Breast epithelium (tissue), 4 donors: ENCODE measurements at regions not wholly inside any gene's neighbourhood (a gene's known extent, or its start where the extent isn't known, plus 50 kb on each side); places are given as distances from the start of the nearest gene placed in this dataset.

Experiments
- DNase-seq, 2 donors: peaks; one replicate each; pipeline ENCODE4 v3.0.0-alpha.2; 2019; ENCODE audit warnings: low spot score in 2 of 2
- H3K27ac ChIP-seq, 2 donors: fragments of 200-600 bp; sonication (generic) in 1 of 2; one replicate each; pipeline ENCODE4 v1.5.1; 2016 to 2019; ENCODE audit warnings: mild to moderate bottlenecking in 1 of 2
- H3K27me3 ChIP-seq, 2 donors: fragments of 200-600 bp; sonication (generic) in 1 of 2; one replicate each; pipeline versions ENCODE4 v1.5.1 to v1.6.0; 2017 to 2019; ENCODE audit warnings: control low read depth in 1 of 2, mild to moderate bottlenecking in 1 of 2
- H3K36me3 ChIP-seq: fragments of 200-600 bp; one replicate; pipeline ENCODE4 v1.5.1; 2019
- H3K4me1 ChIP-seq, 2 donors: fragments of 200-600 bp; sonication (generic); one replicate each; pipeline ENCODE4 v1.5.1; 2016 to 2019; ENCODE audit warnings: control low read depth in 1 of 2
- H3K4me3 ChIP-seq, 3 donors: fragments of 200-600 bp; sonication (generic); 1 replicate in 2 of 3; 2 replicates in 1 of 3; pipeline ENCODE4 v1.5.1; 2016 to 2019; ENCODE audit warnings: mild to moderate bottlenecking in 3 of 3, moderate library complexity in 2 of 3
- H3K9me3 ChIP-seq, 2 donors: fragments of 200-600 bp; sonication (generic) in 1 of 2; one replicate each; pipeline ENCODE4 v1.5.1; 2016 to 2019; ENCODE audit warnings: control low read depth in 1 of 2
- POLR2A ChIP-seq: fragments of 450-650 bp; IDR thresholded peaks from one replicate; pipeline ENCODE4 v1.6.1; 2016; ENCODE audit warnings: antibody characterized with exemption, mild to moderate bottlenecking, moderate library complexity
- POLR2AphosphoS5 ChIP-seq, 3 donors: sonication (generic); formaldehyde crosslinking; IDR thresholded peaks; one replicate each; pipeline ENCODE4 v1.6.1; 2017; ENCODE audit warnings: antibody characterized with exemption in 3 of 3
- intact Hi-C: fragments of 100-400 bp; cut with DNase I; formaldehyde crosslinking; loops from one replicate; pipeline ENCODE4 v1.15.1; 2023; ENCODE audit warnings: low total_unique reads
- TF ChIP-seq, protein P1 (sequence below), 3 donors: fragments of 450-650 bp; IDR thresholded peaks; one replicate each; pipeline ENCODE4 v1.5.1; 2016 to 2017; ENCODE audit warnings: antibody characterized with exemption in 3 of 3, mild to moderate bottlenecking in 3 of 3, moderate library complexity in 3 of 3

DNA sequence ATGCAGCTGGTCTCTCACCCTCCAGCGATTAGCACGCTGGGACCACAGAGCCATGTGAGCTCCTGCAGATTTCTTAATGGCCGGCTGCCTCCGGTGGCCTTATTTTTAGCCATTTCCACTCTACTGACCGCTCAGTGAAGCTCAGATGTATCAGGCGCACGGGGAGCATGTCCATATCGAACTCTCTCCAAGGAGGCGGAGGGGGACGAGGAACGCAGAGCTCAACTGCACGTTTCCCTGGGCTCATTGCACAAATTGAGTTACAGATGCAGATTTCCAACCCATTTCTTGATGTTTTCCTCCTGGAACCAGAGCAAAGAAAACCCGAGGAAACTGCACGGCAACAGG lies 207.1 kb downstream of the CTTN start:
- Histone ChIP-seq H3K36me3 (no peaks in the 10 kb centered on the region), H3K9me3 (no peaks in the 10 kb centered on the region)
- DNase-seq: no peak

DNA sequence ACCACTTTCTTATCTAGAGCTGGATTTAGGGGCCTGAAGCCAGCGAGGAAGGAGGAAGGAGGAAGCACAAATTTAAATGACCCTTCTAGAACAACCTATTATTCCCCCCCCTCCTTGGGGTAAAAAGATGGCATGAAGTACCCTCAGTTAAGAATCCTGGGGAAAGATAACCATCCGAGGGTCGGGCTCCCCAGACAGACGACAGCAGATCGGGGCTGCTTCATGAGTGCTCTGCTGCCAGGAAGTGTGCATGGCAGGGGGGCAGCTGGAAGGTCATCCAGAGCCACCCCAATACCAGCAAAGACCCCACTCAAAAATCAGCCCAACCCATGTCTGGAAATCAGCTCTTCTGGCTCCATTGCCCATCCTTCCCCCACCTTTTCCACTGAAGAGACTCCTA lies 207.5 kb downstream of the CTTN start:
- no peak for DNase-seq
- no peak for TF ChIP-seq POLR2A
- no peak for TF ChIP-seq POLR2AphosphoS5 (IDR thresholded peaks at IDR 0.05)
- TF ChIP-seq, protein P1, sequence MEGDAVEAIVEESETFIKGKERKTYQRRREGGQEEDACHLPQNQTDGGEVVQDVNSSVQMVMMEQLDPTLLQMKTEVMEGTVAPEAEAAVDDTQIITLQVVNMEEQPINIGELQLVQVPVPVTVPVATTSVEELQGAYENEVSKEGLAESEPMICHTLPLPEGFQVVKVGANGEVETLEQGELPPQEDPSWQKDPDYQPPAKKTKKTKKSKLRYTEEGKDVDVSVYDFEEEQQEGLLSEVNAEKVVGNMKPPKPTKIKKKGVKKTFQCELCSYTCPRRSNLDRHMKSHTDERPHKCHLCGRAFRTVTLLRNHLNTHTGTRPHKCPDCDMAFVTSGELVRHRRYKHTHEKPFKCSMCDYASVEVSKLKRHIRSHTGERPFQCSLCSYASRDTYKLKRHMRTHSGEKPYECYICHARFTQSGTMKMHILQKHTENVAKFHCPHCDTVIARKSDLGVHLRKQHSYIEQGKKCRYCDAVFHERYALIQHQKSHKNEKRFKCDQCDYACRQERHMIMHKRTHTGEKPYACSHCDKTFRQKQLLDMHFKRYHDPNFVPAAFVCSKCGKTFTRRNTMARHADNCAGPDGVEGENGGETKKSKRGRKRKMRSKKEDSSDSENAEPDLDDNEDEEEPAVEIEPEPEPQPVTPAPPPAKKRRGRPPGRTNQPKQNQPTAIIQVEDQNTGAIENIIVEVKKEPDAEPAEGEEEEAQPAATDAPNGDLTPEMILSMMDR (IDR thresholded peaks at IDR 0.05): no peak
- intact Hi-C loops: no loop called here

More for the DNA sequence above, 207.1 kb downstream of the CTTN start:
- TF ChIP-seq POLR2AphosphoS5 (IDR thresholded peaks at IDR 0.05) (no peak), POLR2A (no peak)
- TF ChIP-seq, protein P1 (IDR thresholded peaks at IDR 0.05): no peak
- Histone ChIP-seq H3K4me1 (peaks cover 0 to 3% of the 10 kb centered on the region in 2 donors), H3K27me3 (no peaks in the 10 kb centered on the region), H3K27ac (no peak overlapping the region), H3K4me3 (no peak overlapping the region)
- intact Hi-C loops: no loop called here

DNA sequence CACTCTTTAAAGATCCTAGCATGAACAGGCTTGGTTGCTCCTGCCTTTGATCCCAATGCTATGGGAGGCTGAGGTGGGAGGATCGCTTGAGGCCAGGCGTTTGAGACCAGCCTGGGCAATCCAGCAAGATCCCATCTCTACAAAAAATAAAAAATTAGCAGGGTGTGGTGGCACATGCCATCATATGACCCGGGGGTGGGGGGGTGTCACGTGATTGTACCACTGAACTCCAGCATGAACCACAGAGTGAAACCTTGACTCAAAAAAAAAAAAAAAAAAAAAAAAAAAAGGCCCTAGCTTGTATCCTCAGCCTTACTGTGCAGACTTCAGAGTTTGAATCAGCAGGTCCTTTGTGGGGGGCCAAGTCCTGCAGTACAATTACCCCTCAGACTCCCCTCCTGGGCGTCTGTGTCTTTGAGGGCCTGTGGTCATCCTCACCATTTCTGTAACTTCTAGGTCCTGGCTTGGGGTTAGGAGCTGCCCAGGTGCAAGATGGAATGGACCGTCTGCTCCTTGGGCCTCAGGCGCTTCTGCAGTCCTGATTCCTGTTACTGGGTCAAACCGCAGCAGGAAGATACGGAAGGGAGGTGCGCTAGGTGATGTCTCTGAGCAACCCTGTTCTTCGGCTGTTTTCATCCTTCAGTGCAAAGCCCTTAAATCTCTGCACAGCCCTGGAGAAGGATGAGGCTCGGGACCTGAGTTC lies 208.1 kb downstream of the CTTN start:
- Histone ChIP-seq H3K36me3 (no peaks in the 10 kb centered on the region), H3K4me1 (peaks cover 0 to 10% of the 10 kb centered on the region in 2 donors), H3K4me3 (no peak overlapping the region), H3K27me3 (no peaks in the 10 kb centered on the region), H3K9me3 (no peaks in the 10 kb centered on the region), H3K27ac (no peak overlapping the region)
- intact Hi-C loops: no loop called here
- DNase-seq: no peak
- TF ChIP-seq, protein P1 (IDR thresholded peaks at IDR 0.05): no peak
- no peak for TF ChIP-seq POLR2AphosphoS5 (IDR thresholded peaks at IDR 0.05)
- no peak for TF ChIP-seq POLR2A

More for the DNA sequence above, 207.5 kb downstream of the CTTN start:
- Histone ChIP-seq H3K36me3 (no peaks in the 10 kb centered on the region), H3K27ac (no peak overlapping the region), H3K9me3 (no peaks in the 10 kb centered on the region), H3K4me1 (peaks cover 0 to 7% of the 10 kb centered on the region in 2 donors), H3K4me3 (no peak overlapping the region), H3K27me3 (no peaks in the 10 kb centered on the region)

DNA sequence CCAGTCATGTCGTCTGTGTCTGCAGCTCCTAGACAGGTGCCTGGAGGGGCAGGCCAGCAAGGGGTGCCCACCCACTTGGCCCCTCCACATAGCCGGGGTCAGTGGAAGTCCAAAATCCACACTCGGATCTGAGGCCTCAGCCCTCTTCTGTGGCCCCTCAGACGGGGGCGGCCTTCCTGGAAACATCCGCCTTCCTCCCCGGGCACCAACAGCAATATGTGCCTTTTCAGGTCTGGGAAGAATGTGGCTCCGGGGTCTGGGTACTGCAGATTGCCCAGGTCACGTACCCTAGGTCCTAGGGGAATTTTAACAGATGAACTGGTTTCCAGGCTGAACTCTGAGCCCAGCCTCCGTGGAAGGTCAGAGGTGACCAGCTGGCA lies 208.6 kb downstream of the CTTN start:
- TF ChIP-seq POLR2A (no peak), POLR2AphosphoS5 (IDR thresholded peaks at IDR 0.05) (no peak)
- TF ChIP-seq, protein P1 (IDR thresholded peaks at IDR 0.05): no peak
- Histone ChIP-seq H3K9me3 (no peaks in the 10 kb centered on the region), H3K27me3 (no peaks in the 10 kb centered on the region), H3K27ac (no peak overlapping the region), H3K36me3 (no peaks in the 10 kb centered on the region), H3K4me3 (no peak overlapping the region), H3K4me1 (peaks cover 0 to 10% of the 10 kb centered on the region in 2 donors)
- intact Hi-C loops: no loop called here
- DNase-seq: no peak

DNA sequence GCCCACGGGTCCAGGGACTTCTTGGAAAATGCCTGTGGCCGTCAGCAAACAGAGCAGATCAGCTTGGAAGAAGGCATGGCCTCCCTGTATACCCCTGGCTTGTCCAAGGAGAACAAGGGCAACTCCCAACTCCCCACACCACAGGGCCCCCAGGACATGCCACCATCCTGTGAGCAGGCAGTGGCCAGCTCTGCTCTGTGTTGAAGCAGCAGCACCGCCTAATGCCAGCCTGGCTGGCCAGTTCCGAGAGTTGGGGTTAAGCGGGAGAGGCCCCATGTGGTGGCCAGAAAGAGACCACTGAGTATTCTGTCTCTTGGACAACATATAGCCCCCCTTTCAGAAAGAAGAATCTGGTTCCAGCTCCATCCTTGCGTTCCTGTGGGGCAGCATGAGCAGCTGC lies 209.2 kb downstream of the CTTN start:
- intact Hi-C loops: no loop called here
- DNase-seq: no peak
- Histone ChIP-seq H3K27ac (no peak overlapping the region), H3K4me1 (peaks cover 0 to 10% of the 10 kb centered on the region in 2 donors), H3K9me3 (no peaks in the 10 kb centered on the region), H3K27me3 (no peaks in the 10 kb centered on the region), H3K4me3 (no peak overlapping the region), H3K36me3 (no peaks in the 10 kb centered on the region)
- no peak for TF ChIP-seq POLR2A
- TF ChIP-seq, protein P1 (IDR thresholded peaks at IDR 0.05): no peak
- no peak for TF ChIP-seq POLR2AphosphoS5 (IDR thresholded peaks at IDR 0.05)
